ENCODE measurements at regions not wholly inside any gene's neighbourhood (a gene's known extent, or its start where the extent isn't known, plus 50 kb on each side); places are given as distances from the start of the nearest gene placed in this dataset.
A peak's percentile ranks its signal among the peaks of the same experiment; 100 is the strongest.

DNA sequence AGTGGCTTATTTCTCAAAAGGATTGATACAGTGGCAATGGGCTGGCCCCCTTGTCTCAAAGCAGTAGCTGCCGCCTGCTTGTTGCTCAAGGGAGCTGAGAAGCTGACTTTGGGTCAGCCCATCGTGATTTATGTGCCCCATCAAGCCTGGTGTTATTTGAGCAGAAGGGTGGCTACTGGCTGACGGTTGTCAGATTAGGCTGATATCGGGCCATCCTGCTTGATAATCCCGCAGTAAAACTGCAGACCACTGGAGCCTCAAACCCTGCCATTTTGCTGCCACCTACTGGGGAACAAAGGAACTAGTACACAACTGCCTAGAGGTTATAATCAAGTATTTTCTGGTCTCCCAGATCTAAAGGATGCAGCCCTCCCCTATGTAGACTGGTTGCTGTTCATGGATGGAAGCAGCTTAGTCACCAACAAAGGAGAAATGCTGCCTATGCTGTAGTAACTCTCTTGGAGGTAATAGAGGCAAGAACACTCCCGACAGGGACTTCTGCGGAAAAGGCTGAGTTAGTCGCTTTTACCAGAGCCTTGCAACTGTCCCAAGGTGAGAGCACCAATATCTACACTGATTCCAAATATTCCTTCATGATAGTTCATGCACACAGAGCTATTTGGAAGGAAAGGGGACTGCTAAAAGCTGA, 65.9 kb upstream of the ZNF92 start:
- Mint-ChIP-seq H3K27ac (no peak overlapping the region), H3K27me3 (no peaks in the 10 kb centered on the region), H3K9me3 (ENCODE audit: insufficient read depth) (no peaks in the 10 kb centered on the region), H3K4me3 (no peak overlapping the region), H3K4me1 (peaks cover 4% of the 10 kb centered on the region)
- no peak overlapping the region for H3K9ac ChIP-seq (ENCODE audit: low read length)
- intact Hi-C loops (cut with micrococcal nuclease) = loop anchor here (1.0 to 10.0 kb wide), 2 partner anchors 91 to 673 kb away; no protein-coding TSS in a partner anchor
- TF ChIP-seq EZH2 (IDR thresholded peaks at IDR 0.05; ENCODE audit: borderline replicate concordance, insufficient read depth, low read depth, low read length, poor library complexity, severe bottlenecking) = no peak
- TF ChIP-seq, protein P1, sequence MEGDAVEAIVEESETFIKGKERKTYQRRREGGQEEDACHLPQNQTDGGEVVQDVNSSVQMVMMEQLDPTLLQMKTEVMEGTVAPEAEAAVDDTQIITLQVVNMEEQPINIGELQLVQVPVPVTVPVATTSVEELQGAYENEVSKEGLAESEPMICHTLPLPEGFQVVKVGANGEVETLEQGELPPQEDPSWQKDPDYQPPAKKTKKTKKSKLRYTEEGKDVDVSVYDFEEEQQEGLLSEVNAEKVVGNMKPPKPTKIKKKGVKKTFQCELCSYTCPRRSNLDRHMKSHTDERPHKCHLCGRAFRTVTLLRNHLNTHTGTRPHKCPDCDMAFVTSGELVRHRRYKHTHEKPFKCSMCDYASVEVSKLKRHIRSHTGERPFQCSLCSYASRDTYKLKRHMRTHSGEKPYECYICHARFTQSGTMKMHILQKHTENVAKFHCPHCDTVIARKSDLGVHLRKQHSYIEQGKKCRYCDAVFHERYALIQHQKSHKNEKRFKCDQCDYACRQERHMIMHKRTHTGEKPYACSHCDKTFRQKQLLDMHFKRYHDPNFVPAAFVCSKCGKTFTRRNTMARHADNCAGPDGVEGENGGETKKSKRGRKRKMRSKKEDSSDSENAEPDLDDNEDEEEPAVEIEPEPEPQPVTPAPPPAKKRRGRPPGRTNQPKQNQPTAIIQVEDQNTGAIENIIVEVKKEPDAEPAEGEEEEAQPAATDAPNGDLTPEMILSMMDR (IDR thresholded peaks at IDR 0.05) = peak; percentile 88
- H3K79me2 ChIP-seq (ENCODE audit: control insufficient read depth, insufficient read depth, low read length) = no peaks in the 10 kb centered on the region
- peak; percentile 75 for DNase-seq
- POLR2A ChIA-PET = no interaction called here
- CTCF ChIA-PET = interaction anchor here (0.6 to 5.9 kb wide), 24 partner anchors 8 to 1191 kb away, joined by 3 to 63 read pairs (median 4); partner anchors contain the start of genes ERV3-1 and ZNF92
- H3K27ac ChIP-seq (ENCODE audit: low read length in 2 of 2) = no peak overlapping the region
- no peaks in the 10 kb centered on the region for H3K9me3 ChIP-seq (ENCODE audit: control extremely low read depth in 1 of 3, control insufficient read depth in 2 of 3, insufficient read depth in 1 of 3, low read length in 2 of 3)
- peak; percentile 82 for ATAC-seq (ENCODE audit: low read depth)
- H3K4me1 ChIP-seq (ENCODE audit: control insufficient read depth in 2 of 2, insufficient read depth in 2 of 2, low read length in 2 of 2) = peaks cover 0 to 2% of the 10 kb centered on the region in 2 donors
- H2AFZ ChIP-seq (ENCODE audit: insufficient read depth, low read depth, low read length, poor library complexity, severe bottlenecking) = no peak overlapping the region
- H4K20me1 ChIP-seq (ENCODE audit: control insufficient read depth, insufficient read depth, low read length, poor library complexity, severe bottlenecking) = no peaks in the 10 kb centered on the region
- H3K4me3 ChIP-seq (ENCODE audit: control extremely low read depth in 1 of 5, extremely low read depth in 1 of 5, insufficient read depth in 1 of 5, low read depth in 2 of 5, low read length in 4 of 5) = no peak overlapping the region
- no peaks in the 10 kb centered on the region for H3K36me3 ChIP-seq (replicated peaks in 1 of 2; ENCODE audit: control extremely low read depth in 1 of 2, control insufficient read depth in 1 of 2, extremely low read depth in 1 of 2, insufficient read depth in 2 of 2, low read length in 1 of 2)
- peaks cover 0 to 6% (median 2%) of the 10 kb centered on the region in 4 experiments for H3K27me3 ChIP-seq (replicated peaks in 1 of 4; ENCODE audit: control extremely low read depth in 1 of 4, control insufficient read depth in 3 of 4, insufficient read depth in 4 of 4, low read length in 3 of 4)
- 20% methylated on average over 5 of the region's 8 CpGs for WGBS (ENCODE audit: insufficient coverage)
- peak overlapping the region; percentile 28 for H3K4me2 ChIP-seq (replicated peaks; ENCODE audit: low read depth, low read length, poor library complexity, severe bottlenecking)

DNA sequence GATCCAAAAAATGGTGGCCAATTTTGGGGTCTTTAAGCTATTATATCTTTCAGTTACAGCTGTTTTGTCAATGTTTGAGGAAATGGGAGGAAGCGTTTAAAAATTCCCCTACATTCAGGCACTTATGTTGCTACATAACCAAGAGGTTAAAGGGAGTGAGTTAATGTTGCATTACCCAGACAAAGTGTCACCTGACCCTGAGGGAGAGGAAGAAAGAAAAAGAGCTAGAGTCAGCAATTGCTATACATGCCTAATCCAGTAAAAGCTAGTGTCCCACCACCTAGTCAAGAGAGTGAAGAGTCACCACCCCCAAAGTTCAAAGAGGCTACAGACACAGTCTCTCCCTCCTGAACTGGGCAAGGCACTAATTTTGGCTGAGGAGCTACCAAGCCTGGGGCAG, 69.5 kb upstream of the ZNF92 start:
- no peaks in the 10 kb centered on the region for H4K20me1 ChIP-seq (ENCODE audit: control insufficient read depth, insufficient read depth, low read length, poor library complexity, severe bottlenecking)
- H3K27ac ChIP-seq (ENCODE audit: low read length in 2 of 2) = no peak overlapping the region
- CTCF ChIA-PET = interaction anchor here (2.0 to 5.9 kb wide), 2 partner anchors 87 to 353 kb away, joined by 6 to 63 read pairs; no protein-coding TSS in a partner anchor
- ATAC-seq (ENCODE audit: low read depth) = no peak
- H3K9me3 ChIP-seq (ENCODE audit: control extremely low read depth in 1 of 3, control insufficient read depth in 2 of 3, insufficient read depth in 1 of 3, low read length in 2 of 3) = no peaks in the 10 kb centered on the region
- TF ChIP-seq EZH2 (IDR thresholded peaks at IDR 0.05; ENCODE audit: borderline replicate concordance, insufficient read depth, low read depth, low read length, poor library complexity, severe bottlenecking) = no peak
- TF ChIP-seq, protein P1 (IDR thresholded peaks at IDR 0.05) = no peak
- H3K4me3 ChIP-seq (ENCODE audit: control extremely low read depth in 1 of 5, extremely low read depth in 1 of 5, insufficient read depth in 1 of 5, low read depth in 2 of 5, low read length in 4 of 5) = no peak overlapping the region
- peaks cover 0 to 6% (median 4%) of the 10 kb centered on the region in 4 experiments for H3K27me3 ChIP-seq (replicated peaks in 1 of 4; ENCODE audit: control extremely low read depth in 1 of 4, control insufficient read depth in 3 of 4, insufficient read depth in 4 of 4, low read length in 3 of 4)
- Mint-ChIP-seq H3K27me3 (peaks cover 9% of the 10 kb centered on the region), H3K27ac (no peak overlapping the region), H3K4me1 (peaks cover 4% of the 10 kb centered on the region), H3K4me3 (no peak overlapping the region), H3K9me3 (ENCODE audit: insufficient read depth) (no peaks in the 10 kb centered on the region)
- peaks cover 0 to 2% of the 10 kb centered on the region in 2 donors for H3K4me1 ChIP-seq (ENCODE audit: control insufficient read depth in 2 of 2, insufficient read depth in 2 of 2, low read length in 2 of 2)
- POLR2A ChIA-PET = no interaction called here
- H3K4me2 ChIP-seq (replicated peaks; ENCODE audit: low read depth, low read length, poor library complexity, severe bottlenecking) = no peak overlapping the region
- H3K79me2 ChIP-seq (ENCODE audit: control insufficient read depth, insufficient read depth, low read length) = no peaks in the 10 kb centered on the region
- no peak overlapping the region for H3K9ac ChIP-seq (ENCODE audit: low read length)
- intact Hi-C loops (cut with micrococcal nuclease) = loop anchor here (10.0 kb wide), 1 partner anchor 669 kb away; no protein-coding TSS in a partner anchor
- H2AFZ ChIP-seq (ENCODE audit: insufficient read depth, low read depth, low read length, poor library complexity, severe bottlenecking) = no peak overlapping the region
- no peaks in the 10 kb centered on the region for H3K36me3 ChIP-seq (replicated peaks in 1 of 2; ENCODE audit: control extremely low read depth in 1 of 2, control insufficient read depth in 1 of 2, extremely low read depth in 1 of 2, insufficient read depth in 2 of 2, low read length in 1 of 2)
- no peak for DNase-seq
- WGBS (ENCODE audit: insufficient coverage) = no CpG with 5 or more reads among the region's 1 CpG

Measured in B cell (primary cell).